Transverse colon (tissue), 4 donors: ENCODE measurements at regions not wholly inside any gene's neighbourhood (a gene's known extent, or its start where the extent isn't known, plus 50 kb on each side); places are given as distances from the start of the nearest gene placed in this dataset.

Experiments used
- DNase-seq: peaks from one replicate; pipeline ENCODE4 v3.0.0-alpha.2; 2019
- H3K27ac ChIP-seq, 4 donors: fragments of 200-600 bp; sonication (generic); 2 replicates each; pipeline ENCODE4 v1.5.1; 2016 to 2018; ENCODE audit warnings: inconsistent platforms in 4 of 4
- H3K27me3 ChIP-seq: fragments of 200-600 bp; sonication (generic); 2 replicates; pipeline ENCODE4 v1.5.1; 2017; ENCODE audit warnings: inconsistent platforms
- H3K36me3 ChIP-seq, 4 donors: fragments of 200-600 bp; sonication (generic); 2 replicates each; pipeline ENCODE4 v1.5.1; 2017 to 2019; ENCODE audit warnings: inconsistent platforms in 4 of 4
- H3K4me1 ChIP-seq, 4 donors: fragments of 200-600 bp; sonication (generic); 2 replicates each; pipeline ENCODE4 v1.5.1; 2017 to 2020; ENCODE audit warnings: inconsistent platforms in 4 of 4
- H3K4me3 ChIP-seq, 4 donors: fragments of 200-600 bp; sonication (generic); 1 replicate in 1 of 4; 2 replicates in 3 of 4; pipeline versions ENCODE4 v1.5.1 to v1.6.1; 2017 to 2019; ENCODE audit warnings: inconsistent platforms in 4 of 4
- H3K9me3 ChIP-seq, 2 donors: fragments of 200-600 bp; sonication (generic); 2 replicates each; pipeline ENCODE4 v1.5.1; 2017 to 2019; ENCODE audit warnings: inconsistent platforms in 2 of 2
- EP300 ChIP-seq: sonication (generic); formaldehyde crosslinking; IDR thresholded peaks from one replicate; pipeline ENCODE4 v1.6.1; 2017; ENCODE audit warnings: antibody characterized with exemption, low read depth
- POLR2A ChIP-seq: fragments of 450-650 bp; IDR thresholded peaks from one replicate; pipeline ENCODE4 v1.6.1; 2016; ENCODE audit warnings: antibody characterized with exemption, mild to moderate bottlenecking, moderate library complexity
- POLR2AphosphoS5 ChIP-seq, 3 donors: sonication (generic); formaldehyde crosslinking; IDR thresholded peaks; one replicate each; pipeline ENCODE4 v1.6.1; 2016; ENCODE audit warnings: antibody characterized with exemption in 3 of 3
- WGBS, 2 donors: methylation state at CpG; one replicate each; pipeline ENCODE4 v1.1.5; 2018; ENCODE audit warnings: low coverage in 1 of 2; 5-methylcytosine and 5-hydroxymethylcytosine counted together
- in situ Hi-C, 4 donors: fragments of 200-750 bp; cut with MboI; loops; one replicate each; pipeline versions ENCODE4 v1.15.0 to v1.15.1; 2017; ENCODE audit warnings: low sequenced_read_pairs in 3 of 4, low pct_ligation_motif_present in 1 of 4, low pct_unique_long_range_greater_than_20kb in 1 of 4
- intact Hi-C: fragments of 100-400 bp; cut with DNase I; formaldehyde crosslinking; loops from one replicate; pipeline ENCODE4 v1.15.1; 2023; ENCODE audit warnings: low total_unique reads
- small RNA-seq, 4 donors: library from RNA; depleted of rRNA; stranded (forward); fragments of <200 nt; gene quantifications; one replicate each; pipeline ENCODE3, GENCODE V24; 2016
- TF ChIP-seq, protein P1 (sequence below), 5 experiments: fragments of 200-600 bp in 3 of 5; fragments of 450-650 bp in 2 of 5; sonication (generic) in 3 of 5; IDR thresholded peaks; 1 replicate in 2 of 5; 2 replicates in 3 of 5; pipeline ENCODE4 v1.5.1; 2016 to 2017; ENCODE audit warnings: antibody characterized with exemption in 5 of 5, inconsistent platforms in 3 of 5, mild to moderate bottlenecking in 2 of 5, moderate library complexity in 1 of 5

DNA sequence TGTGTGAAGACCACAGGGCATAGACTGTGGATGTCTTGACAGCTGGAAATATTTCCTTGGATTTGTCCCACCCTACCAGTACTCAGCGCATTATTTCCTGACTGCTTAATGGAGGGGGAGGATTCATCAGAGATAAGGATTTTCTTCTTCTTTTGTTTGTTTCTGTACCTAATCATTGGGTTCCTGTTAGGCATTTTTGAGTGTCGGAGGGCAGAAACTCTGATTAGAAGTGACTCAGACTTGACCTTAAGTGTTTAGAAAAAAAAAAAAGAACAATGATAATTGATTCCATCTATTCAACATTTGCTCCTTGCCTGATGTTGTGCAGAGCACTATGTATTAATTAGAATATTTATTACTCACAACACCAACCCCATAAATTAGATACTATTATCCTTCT is 78.5 kb upstream of the SYNPR start:
- H3K27me3 ChIP-seq: no peaks in the 10 kb centered on the region
- no peaks in the 10 kb centered on the region for H3K9me3 ChIP-seq
- intact Hi-C loops: no loop called here
- H3K4me3 ChIP-seq: no peak overlapping the region
- WGBS, 2 donors: 53 to 79% methylated on average over 1 to 2 of the region's 2 CpGs
- in situ Hi-C loops: loop anchor here (25.0 kb wide), 2 partner anchors 312 to 537 kb away; partner anchors contain the start of gene CADPS (in 3 of the 4)
- H3K4me1 ChIP-seq: no peaks in the 10 kb centered on the region
- H3K36me3 ChIP-seq: no peaks in the 10 kb centered on the region
- TF ChIP-seq, protein P1, sequence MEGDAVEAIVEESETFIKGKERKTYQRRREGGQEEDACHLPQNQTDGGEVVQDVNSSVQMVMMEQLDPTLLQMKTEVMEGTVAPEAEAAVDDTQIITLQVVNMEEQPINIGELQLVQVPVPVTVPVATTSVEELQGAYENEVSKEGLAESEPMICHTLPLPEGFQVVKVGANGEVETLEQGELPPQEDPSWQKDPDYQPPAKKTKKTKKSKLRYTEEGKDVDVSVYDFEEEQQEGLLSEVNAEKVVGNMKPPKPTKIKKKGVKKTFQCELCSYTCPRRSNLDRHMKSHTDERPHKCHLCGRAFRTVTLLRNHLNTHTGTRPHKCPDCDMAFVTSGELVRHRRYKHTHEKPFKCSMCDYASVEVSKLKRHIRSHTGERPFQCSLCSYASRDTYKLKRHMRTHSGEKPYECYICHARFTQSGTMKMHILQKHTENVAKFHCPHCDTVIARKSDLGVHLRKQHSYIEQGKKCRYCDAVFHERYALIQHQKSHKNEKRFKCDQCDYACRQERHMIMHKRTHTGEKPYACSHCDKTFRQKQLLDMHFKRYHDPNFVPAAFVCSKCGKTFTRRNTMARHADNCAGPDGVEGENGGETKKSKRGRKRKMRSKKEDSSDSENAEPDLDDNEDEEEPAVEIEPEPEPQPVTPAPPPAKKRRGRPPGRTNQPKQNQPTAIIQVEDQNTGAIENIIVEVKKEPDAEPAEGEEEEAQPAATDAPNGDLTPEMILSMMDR (IDR thresholded peaks at IDR 0.05): no peak
- TF ChIP-seq POLR2A: no peak
- no peak for TF ChIP-seq EP300
- no peak overlapping the region for H3K27ac ChIP-seq
- DNase-seq: no peak

DNA sequence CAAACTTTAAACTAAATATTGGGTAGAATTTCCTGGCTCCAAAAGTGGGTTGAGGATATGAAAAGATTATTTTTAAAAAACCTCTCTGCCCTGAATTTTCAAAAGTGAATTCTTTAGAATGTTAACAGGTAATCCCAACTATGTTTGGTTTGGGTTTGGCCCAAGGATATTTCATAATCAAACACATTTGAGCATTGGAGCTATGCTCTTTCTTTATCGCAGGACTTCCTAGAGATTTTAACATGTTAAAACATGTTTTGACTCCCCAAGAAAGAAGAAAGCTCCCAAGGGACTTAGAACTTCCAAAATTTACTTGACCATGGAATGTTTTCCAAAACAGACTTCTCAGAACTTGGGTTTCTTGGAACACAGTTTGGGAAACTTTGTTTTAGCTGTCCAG is 75.6 kb upstream of the SYNPR start:
- no peak overlapping the region for H3K4me3 ChIP-seq
- intact Hi-C loops: no loop called here
- TF ChIP-seq EP300: no peak
- no peak for TF ChIP-seq POLR2A
- TF ChIP-seq, protein P1 (IDR thresholded peaks at IDR 0.05): no peak
- no peak for TF ChIP-seq POLR2AphosphoS5 (IDR thresholded peaks at IDR 0.05)
- H3K9me3 ChIP-seq: no peaks in the 10 kb centered on the region
- H3K27me3 ChIP-seq: no peaks in the 10 kb centered on the region
- DNase-seq: no peak
- in situ Hi-C loops: no loop called here
- 74 to 79% methylated on average over 1 of the region's 1 CpG for WGBS, 2 donors
- no peak overlapping the region for H3K27ac ChIP-seq
- H3K4me1 ChIP-seq: no peaks in the 10 kb centered on the region
- H3K36me3 ChIP-seq: no peaks in the 10 kb centered on the region

DNA sequence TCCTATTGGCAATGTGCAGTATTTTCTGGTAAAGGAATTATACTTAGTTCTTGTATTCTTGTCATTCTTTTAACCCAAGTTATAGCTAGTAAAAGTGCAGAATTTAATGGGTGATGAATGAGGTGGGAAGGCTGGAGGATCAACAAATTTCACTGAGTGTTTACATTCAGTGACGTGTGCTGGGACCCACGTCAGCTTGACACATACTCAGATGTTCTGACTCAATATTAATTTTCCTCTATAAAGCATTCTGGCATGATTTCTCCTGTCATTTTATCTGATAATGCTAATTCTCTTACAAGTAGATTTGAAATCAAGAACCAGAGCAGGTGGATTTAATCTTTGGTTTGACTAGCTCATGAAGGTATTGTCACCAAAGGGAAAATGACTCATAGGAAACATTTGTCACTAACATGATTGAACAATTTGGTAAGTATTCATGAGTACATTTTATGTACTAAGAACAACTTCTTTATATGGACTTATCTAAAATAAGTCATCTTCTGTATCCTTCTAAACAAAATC is 71.0 kb upstream of the SYNPR start:
- Histone ChIP-seq H3K9me3 (no peaks in the 10 kb centered on the region), H3K4me1 (no peaks in the 10 kb centered on the region), H3K4me3 (no peak overlapping the region), H3K27me3 (no peaks in the 10 kb centered on the region), H3K36me3 (no peaks in the 10 kb centered on the region), H3K27ac (no peak overlapping the region)
- no peak for DNase-seq
- intact Hi-C loops (no loop called here), in situ Hi-C loops (no loop called here)
- no peak for TF ChIP-seq POLR2A
- TF ChIP-seq, protein P1 (IDR thresholded peaks at IDR 0.05): no peak
- no peak for TF ChIP-seq POLR2AphosphoS5 (IDR thresholded peaks at IDR 0.05)
- WGBS, 2 donors: 44 to 68% methylated on average over 2 of the region's 2 CpGs

DNA sequence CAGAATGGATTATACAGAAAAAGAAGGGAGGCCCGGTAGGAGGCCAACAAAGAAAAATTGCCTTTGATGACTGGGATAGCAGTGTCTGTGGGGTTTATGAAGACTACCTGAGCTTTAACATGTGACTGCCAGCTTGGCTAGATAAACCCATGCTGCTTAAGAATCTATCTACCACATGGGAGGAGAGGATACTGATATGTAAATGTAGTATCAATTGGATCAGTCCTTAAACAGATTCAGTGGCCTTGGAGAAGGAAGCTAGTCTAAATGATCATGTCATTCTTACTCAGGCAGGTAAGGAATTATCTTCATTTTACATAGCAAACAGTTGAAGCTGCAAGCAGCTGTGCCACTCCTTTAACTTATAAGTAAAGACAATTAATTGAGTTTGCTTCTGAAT is 50.0 kb upstream of the SYNPR start:
- Histone ChIP-seq H3K27ac (no peak overlapping the region), H3K36me3 (no peaks in the 10 kb centered on the region), H3K4me1 (no peaks in the 10 kb centered on the region), H3K9me3 (no peaks in the 10 kb centered on the region), H3K4me3 (no peak overlapping the region), H3K27me3 (no peaks in the 10 kb centered on the region)
- no peak for TF ChIP-seq EP300
- TF ChIP-seq, protein P1 (IDR thresholded peaks at IDR 0.05): no peak
- TF ChIP-seq POLR2AphosphoS5 (IDR thresholded peaks at IDR 0.05): no peak
- no peak for TF ChIP-seq POLR2A
- in situ Hi-C loops (no loop called here), intact Hi-C loops (no loop called here)
- no peak for DNase-seq
- WGBS, 2 donors: 55 to 83% methylated on average over 1 of the region's 1 CpG

Small RNA genes in the stretch of these regions (small RNA-seq; reads per million reads assigned to genes)
- 0 reads per million in 4 donors for gene UBL5P3
